KOPT-K1 (cell line): ENCODE measurements at regions not wholly inside any gene's neighbourhood (a gene's known extent, or its start where the extent isn't known, plus 50 kb on each side); places are given as distances from the start of the nearest gene placed in this dataset.
"Not testable (repeated sequence)": the region's sequence is repeated elsewhere in the genome, so short reads cannot be mapped to it uniquely, and the experiment has no call there.

Source experiments
- H3K27ac ChIP-seq: fragments of 200-600 bp; sonication (generic); 2 replicates; pipeline ENCODE4 v1.5.1; 2016; ENCODE audit warnings: antibody characterized with exemption, mild to moderate bottlenecking, low read depth, low read length; ENCODE audit not compliant: poor library complexity, severe bottlenecking
- H3K36me3 ChIP-seq: fragments of 200-600 bp; sonication (generic); 2 replicates; pipeline ENCODE4 v1.5.1; 2017; ENCODE audit warnings: antibody characterized with exemption, mild to moderate bottlenecking, low read length, moderate library complexity; ENCODE audit not compliant: insufficient read depth
- H3K9me3 ChIP-seq: fragments of 200-600 bp; sonication (generic); 2 replicates; pipeline ENCODE4 v1.5.1; 2017; ENCODE audit warnings: antibody characterized with exemption, low read length, mild to moderate bottlenecking; ENCODE audit not compliant: insufficient read depth, poor library complexity, severe bottlenecking

DNA sequence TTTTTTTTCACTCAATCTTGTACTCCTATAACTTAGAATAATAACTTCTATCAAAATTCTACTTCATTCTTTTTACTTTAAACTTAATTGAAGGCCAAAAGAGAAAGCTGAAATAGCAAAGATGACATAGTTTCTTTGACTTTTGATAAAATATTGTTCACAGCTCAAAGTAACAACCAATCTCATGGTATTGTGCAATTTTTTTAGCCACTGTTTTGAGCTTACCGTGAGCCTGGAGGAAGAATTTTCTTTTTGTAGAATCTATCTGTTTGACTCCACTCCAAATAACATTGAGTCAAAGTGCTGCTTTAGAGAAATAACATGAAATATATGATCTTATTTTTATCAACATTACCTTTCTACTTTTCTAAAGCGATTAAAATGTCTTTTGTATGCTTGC lies 903.9 kb upstream of the FOXG1 start:
- H3K36me3 ChIP-seq: no peaks in the 10 kb centered on the region
- H3K27ac ChIP-seq: no peak overlapping the region
- no peaks in the 10 kb centered on the region for H3K9me3 ChIP-seq

- H3K36me3 ChIP-seq: no peaks in the 10 kb centered on the region
- no peak overlapping the region for H3K27ac ChIP-seq
- no peaks in the 10 kb centered on the region for H3K9me3 ChIP-seq
Measured at GRCh38 chr14:27863166-27863565, 903.4 kb upstream of the FOXG1 start.

GRCh38 chr14:27881063-27881462 lies 885.5 kb upstream of the FOXG1 start:
- Histone ChIP-seq H3K9me3 (no peaks in the 10 kb centered on the region), H3K36me3 (no peaks in the 10 kb centered on the region), H3K27ac (no peak overlapping the region)

DNA sequence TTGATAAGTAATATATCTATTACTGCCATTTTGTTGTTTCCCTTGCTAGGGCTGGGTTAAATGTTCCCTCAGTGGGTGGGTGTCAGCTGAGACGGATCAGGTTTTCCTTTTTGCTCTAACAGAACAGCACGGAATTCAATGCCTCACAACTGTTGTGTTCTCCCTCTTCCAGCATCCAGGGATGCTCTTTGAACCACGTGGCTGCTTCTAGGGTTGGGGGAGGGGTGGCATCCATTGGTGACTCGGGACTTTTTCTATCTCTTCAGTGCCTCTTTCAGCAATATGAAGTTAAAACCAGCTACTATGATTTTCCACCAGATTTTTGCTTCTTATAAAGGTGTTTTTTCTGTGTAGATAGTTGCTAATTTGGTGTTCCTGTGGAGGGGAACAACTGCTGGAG lies 884.9 kb upstream of the FOXG1 start:
- Histone ChIP-seq H3K27ac (no peak overlapping the region), H3K36me3 (no peaks in the 10 kb centered on the region), H3K9me3 (no peaks in the 10 kb centered on the region)

GRCh38 chr14:27886256-27886655 lies 880.3 kb upstream of the FOXG1 start:
- no peaks in the 10 kb centered on the region for H3K36me3 ChIP-seq

DNA sequence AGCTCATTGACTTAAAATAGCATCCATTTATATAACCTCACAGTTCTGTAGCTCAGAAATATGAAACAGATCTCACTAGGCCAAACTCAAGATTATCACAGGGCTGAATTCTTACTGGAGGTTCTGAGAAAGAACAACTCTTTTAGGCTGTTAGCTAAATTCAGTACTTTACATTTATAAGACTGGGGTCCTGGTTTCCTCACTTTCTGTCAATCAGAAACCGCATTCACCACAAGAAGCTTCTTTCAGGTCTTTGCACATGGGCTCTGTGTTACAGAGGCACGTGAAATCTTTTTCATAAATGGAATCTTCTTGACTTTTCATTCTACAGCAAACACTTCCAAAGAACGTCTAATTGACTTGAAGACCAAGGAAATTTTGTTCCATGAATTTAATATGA lies 876.3 kb upstream of the FOXG1 start:
- no peaks in the 10 kb centered on the region for H3K36me3 ChIP-seq
- H3K27ac ChIP-seq: no peak overlapping the region
- H3K9me3 ChIP-seq: no peaks in the 10 kb centered on the region

More at GRCh38 chr14:27886256-27886655, 880.3 kb upstream of the FOXG1 start:
- no peak overlapping the region for H3K27ac ChIP-seq
- no peaks in the 10 kb centered on the region for H3K9me3 ChIP-seq

GRCh38 chr14:27908484-27908883 lies 858.1 kb upstream of the FOXG1 start:
- not testable (repeated sequence) for H3K27ac ChIP-seq, H3K36me3 ChIP-seq, H3K9me3 ChIP-seq

DNA sequence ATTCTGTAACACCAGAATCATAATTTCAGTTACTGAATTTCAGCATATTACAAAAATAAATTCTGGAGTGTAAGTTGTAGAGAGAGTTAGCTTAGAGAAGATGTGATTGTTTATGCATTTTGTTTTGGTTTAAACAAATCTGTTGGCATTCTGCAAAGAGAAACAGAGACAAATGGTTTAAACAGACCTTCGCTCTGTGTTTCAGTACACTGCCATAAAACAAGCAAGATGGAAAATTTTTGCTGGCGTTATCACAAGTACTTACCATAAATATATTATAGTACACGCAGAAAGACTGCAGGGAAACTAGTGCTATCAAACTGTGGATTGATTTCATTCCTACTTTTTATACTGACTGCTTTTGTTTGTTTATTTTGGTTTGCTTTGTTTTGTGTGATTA lies 850.3 kb upstream of the FOXG1 start:
- Histone ChIP-seq H3K9me3 (no peaks in the 10 kb centered on the region), H3K36me3 (no peaks in the 10 kb centered on the region), H3K27ac (no peak overlapping the region)

DNA sequence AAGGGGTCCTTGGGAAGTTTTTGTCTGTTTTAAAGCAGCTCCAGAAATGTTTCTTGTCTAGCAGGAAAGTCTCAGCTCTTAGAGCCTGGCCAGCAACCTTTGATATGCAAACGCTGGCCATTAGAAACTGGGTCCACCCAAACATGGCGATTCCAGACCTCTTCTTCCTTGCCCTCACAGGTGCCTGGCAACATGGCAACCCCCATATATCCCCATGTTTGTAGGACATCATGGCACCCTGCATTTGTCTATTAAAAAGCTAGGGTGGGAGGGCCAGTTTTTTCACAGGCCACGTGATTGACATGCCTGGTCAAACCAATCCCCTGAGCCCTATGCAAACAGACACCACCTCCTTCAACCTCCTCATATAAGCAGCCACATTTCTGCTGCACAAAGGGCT lies 848.7 kb upstream of the FOXG1 start:
- H3K36me3 ChIP-seq: no peaks in the 10 kb centered on the region
- no peak overlapping the region for H3K27ac ChIP-seq
- no peaks in the 10 kb centered on the region for H3K9me3 ChIP-seq

DNA sequence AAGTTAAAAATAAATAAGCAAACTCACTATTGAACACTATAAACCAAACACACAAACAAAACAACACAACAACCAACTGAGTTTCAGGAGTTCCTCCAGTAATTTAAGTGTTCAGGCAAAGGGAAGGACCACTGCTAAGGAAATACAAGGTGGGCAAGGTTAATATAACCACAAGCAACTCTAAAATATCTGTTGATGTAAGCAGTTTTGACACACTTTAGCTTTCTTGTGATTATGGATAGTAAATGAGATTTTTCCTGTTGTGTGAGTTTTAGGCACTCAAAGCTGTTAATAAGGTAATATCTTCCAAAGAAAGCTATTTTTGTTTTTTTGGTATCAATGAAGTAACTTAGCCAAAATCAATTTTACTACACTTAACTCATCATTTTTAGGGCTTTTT lies 839.1 kb upstream of the FOXG1 start:
- Histone ChIP-seq H3K27ac (no peak overlapping the region), H3K36me3 (no peaks in the 10 kb centered on the region), H3K9me3 (no peaks in the 10 kb centered on the region)

DNA sequence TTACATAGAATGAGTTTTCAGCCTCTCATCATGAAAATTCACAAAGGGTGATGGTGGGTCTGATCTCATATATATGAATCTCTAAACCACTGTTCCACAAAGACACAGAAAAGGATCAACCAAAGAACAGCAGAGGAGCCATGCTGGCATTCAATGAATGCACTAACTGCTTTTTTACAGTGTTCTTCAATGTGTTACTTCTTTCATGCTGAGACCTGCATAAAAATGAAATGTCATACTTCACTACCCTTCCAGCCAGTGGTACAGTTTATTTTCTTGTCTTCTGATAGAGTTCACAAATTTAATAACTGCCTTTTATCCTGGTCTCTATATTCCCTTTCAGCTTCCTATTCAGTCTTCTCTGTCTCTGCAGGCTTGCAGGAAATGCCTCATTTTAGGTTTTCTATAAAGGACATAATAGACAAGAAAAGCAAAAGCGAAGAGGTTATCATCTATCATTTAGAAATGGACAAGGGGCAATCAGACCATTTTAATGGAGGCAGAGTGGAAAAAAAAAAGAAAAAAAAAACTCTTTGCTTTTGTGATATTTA lies 836.7 kb upstream of the FOXG1 start:
- no peaks in the 10 kb centered on the region for H3K9me3 ChIP-seq
- H3K36me3 ChIP-seq: no peaks in the 10 kb centered on the region
- no peak overlapping the region for H3K27ac ChIP-seq

GRCh38 chr14:27938392-27938791 lies 828.2 kb upstream of the FOXG1 start:
- Histone ChIP-seq H3K9me3 (no peaks in the 10 kb centered on the region), H3K36me3 (no peaks in the 10 kb centered on the region), H3K27ac (no peak overlapping the region)

DNA sequence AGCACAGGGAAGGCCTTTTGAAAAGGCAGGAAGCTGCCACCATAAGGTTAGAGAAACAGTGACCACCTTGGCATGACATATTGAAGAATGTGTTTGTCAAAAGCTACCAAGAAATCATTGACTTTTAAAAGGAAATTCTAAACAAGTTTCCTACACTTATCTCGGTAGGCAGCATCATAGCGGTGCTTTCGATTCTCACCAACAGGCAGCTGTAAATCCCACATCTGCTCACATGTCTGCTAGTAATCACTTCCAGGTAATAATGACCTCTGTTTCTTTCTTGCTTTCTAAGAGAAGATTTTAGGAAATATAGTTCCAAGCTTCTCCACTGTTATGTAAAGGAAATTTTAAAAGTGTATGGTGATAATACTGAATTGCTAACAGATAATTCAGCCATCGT lies 821.1 kb upstream of the FOXG1 start:
- Histone ChIP-seq H3K36me3 (no peaks in the 10 kb centered on the region), H3K27ac (no peak overlapping the region), H3K9me3 (no peaks in the 10 kb centered on the region)

- Histone ChIP-seq H3K36me3 (no peaks in the 10 kb centered on the region), H3K9me3 (no peaks in the 10 kb centered on the region), H3K27ac (no peak overlapping the region)
Measured at GRCh38 chr14:27958757-27959156, 807.8 kb upstream of the FOXG1 start.

DNA sequence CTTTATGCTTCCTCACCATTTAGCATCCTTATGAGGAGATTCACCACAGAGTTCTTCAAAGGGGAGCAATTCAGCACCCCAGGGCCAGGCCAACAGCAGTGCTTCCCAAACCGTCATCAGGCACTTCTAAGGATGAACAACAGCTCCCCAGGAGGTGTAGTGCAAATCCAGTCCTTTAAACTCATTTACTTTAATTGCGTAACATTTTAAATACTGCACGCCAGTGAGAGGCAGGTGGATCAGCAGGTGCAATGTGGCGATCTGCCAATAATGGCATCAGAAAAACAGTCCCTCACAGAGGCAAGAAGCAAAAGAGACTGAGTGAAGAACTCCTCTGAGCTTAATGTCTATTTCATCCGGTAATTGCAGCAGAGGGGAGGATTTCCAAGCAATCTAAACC lies 770.9 kb upstream of the FOXG1 start:
- Histone ChIP-seq H3K9me3 (no peaks in the 10 kb centered on the region), H3K36me3 (no peaks in the 10 kb centered on the region)

GRCh38 chr14:28001002-28001401 lies 765.6 kb upstream of the FOXG1 start:
- H3K36me3 ChIP-seq: no peaks in the 10 kb centered on the region
- H3K9me3 ChIP-seq: peaks cover 6% of the 10 kb centered on the region

More for the DNA sequence above, 770.9 kb upstream of the FOXG1 start:
- no peak overlapping the region for H3K27ac ChIP-seq

More at GRCh38 chr14:28001002-28001401, 765.6 kb upstream of the FOXG1 start:
- H3K27ac ChIP-seq: no peak overlapping the region
